ENCODE measurements at regions not wholly inside any gene's neighbourhood (a gene's known extent, or its start where the extent isn't known, plus 50 kb on each side); places are given as distances from the start of the nearest gene placed in this dataset.

- no peak for TF ChIP-seq FOXM1 (IDR thresholded peaks at IDR 0.05; ENCODE audit: borderline replicate concordance, low read depth)
- no peak for TF ChIP-seq CEBPB (IDR thresholded peaks at IDR 0.05)
- TF ChIP-seq, protein P1, sequence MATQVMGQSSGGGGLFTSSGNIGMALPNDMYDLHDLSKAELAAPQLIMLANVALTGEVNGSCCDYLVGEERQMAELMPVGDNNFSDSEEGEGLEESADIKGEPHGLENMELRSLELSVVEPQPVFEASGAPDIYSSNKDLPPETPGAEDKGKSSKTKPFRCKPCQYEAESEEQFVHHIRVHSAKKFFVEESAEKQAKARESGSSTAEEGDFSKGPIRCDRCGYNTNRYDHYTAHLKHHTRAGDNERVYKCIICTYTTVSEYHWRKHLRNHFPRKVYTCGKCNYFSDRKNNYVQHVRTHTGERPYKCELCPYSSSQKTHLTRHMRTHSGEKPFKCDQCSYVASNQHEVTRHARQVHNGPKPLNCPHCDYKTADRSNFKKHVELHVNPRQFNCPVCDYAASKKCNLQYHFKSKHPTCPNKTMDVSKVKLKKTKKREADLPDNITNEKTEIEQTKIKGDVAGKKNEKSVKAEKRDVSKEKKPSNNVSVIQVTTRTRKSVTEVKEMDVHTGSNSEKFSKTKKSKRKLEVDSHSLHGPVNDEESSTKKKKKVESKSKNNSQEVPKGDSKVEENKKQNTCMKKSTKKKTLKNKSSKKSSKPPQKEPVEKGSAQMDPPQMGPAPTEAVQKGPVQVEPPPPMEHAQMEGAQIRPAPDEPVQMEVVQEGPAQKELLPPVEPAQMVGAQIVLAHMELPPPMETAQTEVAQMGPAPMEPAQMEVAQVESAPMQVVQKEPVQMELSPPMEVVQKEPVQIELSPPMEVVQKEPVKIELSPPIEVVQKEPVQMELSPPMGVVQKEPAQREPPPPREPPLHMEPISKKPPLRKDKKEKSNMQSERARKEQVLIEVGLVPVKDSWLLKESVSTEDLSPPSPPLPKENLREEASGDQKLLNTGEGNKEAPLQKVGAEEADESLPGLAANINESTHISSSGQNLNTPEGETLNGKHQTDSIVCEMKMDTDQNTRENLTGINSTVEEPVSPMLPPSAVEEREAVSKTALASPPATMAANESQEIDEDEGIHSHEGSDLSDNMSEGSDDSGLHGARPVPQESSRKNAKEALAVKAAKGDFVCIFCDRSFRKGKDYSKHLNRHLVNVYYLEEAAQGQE (IDR thresholded peaks at IDR 0.05; ENCODE audit: low read depth) = no peak
- no peak for TF ChIP-seq ZBTB7A (IDR thresholded peaks at IDR 0.05; ENCODE audit: low read depth)
- TF ChIP-seq TCF12 (IDR thresholded peaks at IDR 0.05; ENCODE audit: low read depth) = no peak
- TF ChIP-seq TEAD4 (IDR thresholded peaks at IDR 0.05) = no peak
- TF ChIP-seq TAF1 (IDR thresholded peaks at IDR 0.05; ENCODE audit: low read depth) = no peak
- TF ChIP-seq, protein P2, sequence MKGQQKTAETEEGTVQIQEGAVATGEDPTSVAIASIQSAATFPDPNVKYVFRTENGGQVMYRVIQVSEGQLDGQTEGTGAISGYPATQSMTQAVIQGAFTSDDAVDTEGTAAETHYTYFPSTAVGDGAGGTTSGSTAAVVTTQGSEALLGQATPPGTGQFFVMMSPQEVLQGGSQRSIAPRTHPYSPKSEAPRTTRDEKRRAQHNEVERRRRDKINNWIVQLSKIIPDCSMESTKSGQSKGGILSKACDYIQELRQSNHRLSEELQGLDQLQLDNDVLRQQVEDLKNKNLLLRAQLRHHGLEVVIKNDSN (IDR thresholded peaks at IDR 0.05) = no peak
- TF ChIP-seq CREB1 (IDR thresholded peaks at IDR 0.05; ENCODE audit: low read depth) = no peak
Measured at GRCh38 chr6:121619987-121620740, 184.7 kb downstream of the GJA1 start.

DNA sequence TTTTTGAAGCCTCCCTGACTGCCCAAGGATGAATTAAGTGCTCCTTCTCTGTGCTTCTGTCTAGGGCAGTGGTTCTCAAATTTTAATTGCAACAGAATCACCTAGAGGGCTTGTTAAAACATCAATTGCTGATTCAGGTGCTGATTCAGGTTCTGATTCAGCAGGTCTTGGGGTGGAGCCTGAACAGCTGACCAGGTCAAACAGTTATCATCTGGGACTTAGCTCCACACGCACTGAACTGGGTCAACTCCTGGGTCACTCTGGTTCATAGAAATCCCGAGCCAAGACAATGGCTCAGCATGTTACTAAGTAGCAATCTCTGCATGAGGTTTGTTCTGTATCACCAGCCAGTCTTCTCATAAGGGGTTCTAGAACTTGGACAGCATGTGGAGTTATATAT is 192.3 kb downstream of the GJA1 start:
- TF ChIP-seq, protein P1 (IDR thresholded peaks at IDR 0.05; ENCODE audit: low read depth) = no peak
- TF ChIP-seq EGR1 (IDR thresholded peaks at IDR 0.05) = no peak
- TF ChIP-seq ZBTB7A (IDR thresholded peaks at IDR 0.05; ENCODE audit: low read depth) = no peak
- TF ChIP-seq YY1 (IDR thresholded peaks at IDR 0.05; ENCODE audit: low read depth) = no peak
- TF ChIP-seq, protein P2 (IDR thresholded peaks at IDR 0.05) = no peak
- no peak for TF ChIP-seq EP300 (IDR thresholded peaks at IDR 0.05; ENCODE audit: borderline replicate concordance)
- TF ChIP-seq NFIC (IDR thresholded peaks at IDR 0.05) = no peak
- no peak for TF ChIP-seq CEBPB (IDR thresholded peaks at IDR 0.05)
- TF ChIP-seq CREB1 (IDR thresholded peaks at IDR 0.05; ENCODE audit: low read depth) = no peak
- TF ChIP-seq TEAD4 (IDR thresholded peaks at IDR 0.05) = no peak
- TF ChIP-seq TAF1 (IDR thresholded peaks at IDR 0.05; ENCODE audit: low read depth) = no peak
- no peak for TF ChIP-seq FOXM1 (IDR thresholded peaks at IDR 0.05; ENCODE audit: borderline replicate concordance, low read depth)
- TF ChIP-seq, protein P3, sequence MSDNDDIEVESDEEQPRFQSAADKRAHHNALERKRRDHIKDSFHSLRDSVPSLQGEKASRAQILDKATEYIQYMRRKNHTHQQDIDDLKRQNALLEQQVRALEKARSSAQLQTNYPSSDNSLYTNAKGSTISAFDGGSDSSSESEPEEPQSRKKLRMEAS (IDR thresholded peaks at IDR 0.05) = no peak
- TF ChIP-seq RAD21 (IDR thresholded peaks at IDR 0.05; ENCODE audit: low read depth) = no peak
- TF ChIP-seq TCF12 (IDR thresholded peaks at IDR 0.05; ENCODE audit: low read depth) = no peak

GRCh38 chr6:121630716-121631115 is 195.3 kb downstream of the GJA1 start:
- no peak for TF ChIP-seq RAD21 (IDR thresholded peaks at IDR 0.05; ENCODE audit: low read depth)
- TF ChIP-seq, protein P1 (IDR thresholded peaks at IDR 0.05; ENCODE audit: low read depth) = no peak
- no peak for TF ChIP-seq EP300 (IDR thresholded peaks at IDR 0.05; ENCODE audit: borderline replicate concordance)
- TF ChIP-seq FOXM1 (IDR thresholded peaks at IDR 0.05; ENCODE audit: borderline replicate concordance, low read depth) = no peak
- TF ChIP-seq YY1 (IDR thresholded peaks at IDR 0.05; ENCODE audit: low read depth) = no peak
- no peak for TF ChIP-seq NFIC (IDR thresholded peaks at IDR 0.05)

- TF ChIP-seq CEBPB (IDR thresholded peaks at IDR 0.05) (no peak), RAD21 (IDR thresholded peaks at IDR 0.05; ENCODE audit: low read depth) (no peak), NFIC (IDR thresholded peaks at IDR 0.05) (no peak), EP300 (IDR thresholded peaks at IDR 0.05; ENCODE audit: borderline replicate concordance) (no peak), TEAD4 (IDR thresholded peaks at IDR 0.05) (no peak), FOXM1 (IDR thresholded peaks at IDR 0.05; ENCODE audit: borderline replicate concordance, low read depth) (no peak), ZBTB7A (IDR thresholded peaks at IDR 0.05; ENCODE audit: low read depth) (no peak), YY1 (IDR thresholded peaks at IDR 0.05; ENCODE audit: low read depth) (no peak), TAF1 (IDR thresholded peaks at IDR 0.05; ENCODE audit: low read depth) (no peak), TCF12 (IDR thresholded peaks at IDR 0.05; ENCODE audit: low read depth) (no peak)
- TF ChIP-seq, protein P2 (IDR thresholded peaks at IDR 0.05) = no peak
- TF ChIP-seq, protein P3 (IDR thresholded peaks at IDR 0.05) = no peak
- TF ChIP-seq, protein P1 (IDR thresholded peaks at IDR 0.05; ENCODE audit: low read depth) = no peak
Measured at GRCh38 chr6:121633309-121633708, 197.9 kb downstream of the GJA1 start.

All from Ishikawa (cell line).